ENCODE measurements at regions not wholly inside any gene's neighbourhood (a gene's known extent, or its start where the extent isn't known, plus 50 kb on each side); places are given as distances from the start of the nearest gene placed in this dataset. TPM values are rescaled to one million over a fixed set of nuclear protein-coding genes. Genes with fewer than 3 reads are reported as not detected.

GRCh38 chr18:42619771-42620170 lies 495.7 kb downstream of the RIT2 start:
- no peak for DNase-seq (ENCODE audit: low spot score)

- DNase-seq (ENCODE audit: low spot score): no peak
Observed at GRCh38 chr18:42620657-42621056, 494.8 kb downstream of the RIT2 start.

- DNase-seq (ENCODE audit: low spot score): no peak
Observed at GRCh38 chr18:42623935-42624334, 491.6 kb downstream of the RIT2 start.

- DNase-seq (ENCODE audit: low spot score): no peak
Observed at GRCh38 chr18:42632801-42633200, 482.7 kb downstream of the RIT2 start.

- DNase-seq (ENCODE audit: low spot score): peak; percentile 26
Observed at GRCh38 chr18:42635378-42636048, 480.0 kb downstream of the RIT2 start.

GRCh38 chr18:42636309-42636708 lies 479.2 kb downstream of the RIT2 start:
- peak; percentile 22 for DNase-seq (ENCODE audit: low spot score)

- no peak for DNase-seq (ENCODE audit: low spot score)
Observed at GRCh38 chr18:42640160-42640559, 475.3 kb downstream of the RIT2 start.

GRCh38 chr18:42641996-42642395 lies 473.5 kb downstream of the RIT2 start:
- DNase-seq (ENCODE audit: low spot score): no peak

GRCh38 chr18:42644729-42645131 lies 470.8 kb downstream of the RIT2 start:
- DNase-seq (ENCODE audit: low spot score): peak; percentile 18

GRCh38 chr18:42649331-42650035 lies 466.0 kb downstream of the RIT2 start:
- DNase-seq (ENCODE audit: low spot score): no peak

GRCh38 chr18:42654556-42654955 lies 460.9 kb downstream of the RIT2 start:
- no peak for DNase-seq (ENCODE audit: low spot score)

GRCh38 chr18:42657551-42657950 lies 457.9 kb downstream of the RIT2 start:
- DNase-seq (ENCODE audit: low spot score): no peak

GRCh38 chr18:42658171-42658570 lies 457.3 kb downstream of the RIT2 start:
- DNase-seq (ENCODE audit: low spot score): no peak

GRCh38 chr18:42659187-42659586 lies 456.3 kb downstream of the RIT2 start:
- DNase-seq (ENCODE audit: low spot score): no peak

- no peak for DNase-seq (ENCODE audit: low spot score)
Observed at GRCh38 chr18:42670860-42671259, 444.6 kb downstream of the RIT2 start.

- no peak for DNase-seq (ENCODE audit: low spot score)
Observed at GRCh38 chr18:42675810-42676209, 439.7 kb downstream of the RIT2 start.

GRCh38 chr18:42683094-42683493 lies 432.4 kb downstream of the RIT2 start:
- no peak for DNase-seq (ENCODE audit: low spot score)

GRCh38 chr18:42689310-42689709 lies 426.2 kb downstream of the RIT2 start:
- DNase-seq (ENCODE audit: low spot score): no peak

Small RNAs in the stretch of these regions (small RNA-seq; reads per million reads assigned to genes)
- not detected for gene RNA5SP454

Measured in HT-29 (cell line).